Neural cell (in vitro differentiated cells): ENCODE measurements at regions not wholly inside any gene's neighbourhood (a gene's known extent, or its start where the extent isn't known, plus 50 kb on each side); places are given as distances from the start of the nearest gene placed in this dataset.

Experiments
- H2AFZ ChIP-seq: fragments of 200-600, 300-800 bp; sonication (generic), shearing (Covaris generic); 2 replicates; pipeline ENCODE4 v1.6.0; 2014; ENCODE audit warnings: low read depth, mild to moderate bottlenecking, antibody characterized with exemption, low read length, moderate library complexity
- H3F3A ChIP-seq: fragments of 200-600 bp; shearing (Covaris generic); 2 replicates; pipeline ENCODE4 v1.6.1; 2016; ENCODE audit warnings: mild to moderate bottlenecking, moderate library complexity, mixed read lengths, antibody characterized with exemption, low read length; ENCODE audit not compliant: insufficient read depth, poor library complexity, severe bottlenecking
- H3K27ac ChIP-seq: fragments of 200-600, 300-800 bp; sonication (generic), shearing (Covaris generic); 2 replicates; pipeline ENCODE4 v1.5.1; 2014; ENCODE audit warnings: mild to moderate bottlenecking, low read length, moderate library complexity
- H3K27me3 ChIP-seq: fragments of 300-800, 200-600 bp; sonication (generic), shearing (Covaris generic); 2 replicates; pipeline ENCODE4 v1.6.0; 2014; ENCODE audit warnings: mild to moderate bottlenecking, low read depth, low read length, moderate library complexity; ENCODE audit not compliant: insufficient read depth
- H3K36me3 ChIP-seq: fragments of 300-800, 200-600 bp; sonication (generic), shearing (Covaris generic); 2 replicates; pipeline ENCODE4 v1.5.1; 2014; ENCODE audit warnings: mild to moderate bottlenecking, antibody characterized with exemption, low read length, moderate library complexity; ENCODE audit not compliant: insufficient read depth
- H3K4me2 ChIP-seq: fragments of 300-800, 200-600 bp; sonication (generic), shearing (Covaris generic); 2 replicates; pipeline ENCODE4 v1.6.0; 2014; ENCODE audit warnings: mild to moderate bottlenecking, low read length
- H3K4me3 ChIP-seq: fragments of 300-800, 200-600 bp; sonication (generic), shearing (Covaris generic); 2 replicates; pipeline ENCODE4 v1.5.1; 2014; ENCODE audit warnings: mild to moderate bottlenecking, low read length, moderate library complexity
- H3K79me2 ChIP-seq: fragments of 200-600 bp; shearing (Covaris generic); replicated peaks from 2 replicates; pipeline ENCODE4 v1.6.0; 2014; ENCODE audit warnings: mild to moderate bottlenecking, low read length, moderate library complexity; ENCODE audit not compliant: insufficient read depth
- H3K9ac ChIP-seq: fragments of 300-800, 200-600 bp; sonication (generic), shearing (Covaris generic); 2 replicates; pipeline ENCODE4 v1.6.1; 2016; ENCODE audit warnings: mild to moderate bottlenecking, low read length, mixed read lengths
- H3K9me2 ChIP-seq: fragments of 200-600 bp; shearing (Covaris generic); 2 replicates; pipeline ENCODE4 v1.6.1; 2016; ENCODE audit warnings: mild to moderate bottlenecking, low read length, mixed read lengths; ENCODE audit not compliant: insufficient read depth
- H3K9me3 ChIP-seq: fragments of 200-600, 300-800 bp; sonication (generic), shearing (Covaris generic); 2 replicates; pipeline ENCODE4 v1.6.1; 2016; ENCODE audit warnings: mild to moderate bottlenecking, mixed run types, low read length, moderate library complexity, mixed read lengths
- H4K20me1 ChIP-seq: fragments of 200-600 bp; shearing (Covaris generic); 2 replicates; pipeline ENCODE4 v1.6.1; 2016; ENCODE audit warnings: mild to moderate bottlenecking, mixed run types; ENCODE audit not compliant: insufficient read depth
- EP300 ChIP-seq: fragments of 450-650 bp; conservative IDR thresholded peaks from 2 replicates; pipeline ENCODE4 v1.6.1; 2014; ENCODE audit warnings: antibody characterized with exemption, mild to moderate bottlenecking, moderate library complexity; ENCODE audit not compliant: poor library complexity, severe bottlenecking
- EZH2 ChIP-seq: fragments of 200-600, 300-800 bp; shearing (Covaris generic), sonication (generic); IDR thresholded peaks from 2 replicates; pipeline ENCODE4 v1.6.1; 2014; ENCODE audit warnings: antibody characterized with exemption, low read length, borderline replicate concordance, mild to moderate bottlenecking; ENCODE audit not compliant: insufficient read depth, poor library complexity, severe bottlenecking
- MXI1 ChIP-seq: fragments of 450-650 bp; conservative IDR thresholded peaks from 2 replicates; pipeline ENCODE4 v1.6.1; 2014; ENCODE audit warnings: antibody characterized with exemption, mild to moderate bottlenecking; ENCODE audit not compliant: poor library complexity, severe bottlenecking
- POLR2AphosphoS5 ChIP-seq: IDR thresholded peaks from 2 replicates; pipeline ENCODE4 v1.6.1; 2012
- RAD21 ChIP-seq: fragments of 450-650 bp; conservative IDR thresholded peaks from 2 replicates; pipeline ENCODE4 v1.6.1; 2014; ENCODE audit warnings: antibody characterized with exemption, mild to moderate bottlenecking, moderate library complexity
- REST ChIP-seq: IDR thresholded peaks from 2 replicates; pipeline ENCODE4 v1.6.1; 2012; ENCODE audit warnings: borderline replicate concordance
- SMC3 ChIP-seq: fragments of 450-650 bp; conservative IDR thresholded peaks from 2 replicates; pipeline ENCODE4 v1.6.1; 2014; ENCODE audit warnings: antibody characterized with exemption, mild to moderate bottlenecking, moderate library complexity; ENCODE audit not compliant: poor library complexity
- TAF1 ChIP-seq: IDR thresholded peaks from 2 replicates; pipeline ENCODE4 v1.6.1; 2012; ENCODE audit warnings: low read depth
- TF ChIP-seq, protein P1 (sequence below): fragments of 450-650 bp; IDR thresholded peaks from 2 replicates; pipeline ENCODE4 v1.5.1; 2014; ENCODE audit warnings: antibody characterized with exemption, mild to moderate bottlenecking, moderate library complexity; ENCODE audit not compliant: poor library complexity, severe bottlenecking

GRCh38 chr5:3889412-3890142 is 293.9 kb downstream of the IRX1 start:
- Histone ChIP-seq H2AFZ (no peak overlapping the region), H3K27ac (no peak overlapping the region), H3K36me3 (no peaks in the 10 kb centered on the region), H4K20me1 (no peaks in the 10 kb centered on the region), H3K27me3 (no peaks in the 10 kb centered on the region), H3K9me2 (no peaks in the 10 kb centered on the region), H3K4me3 (no peak overlapping the region), H3F3A (no peaks in the 10 kb centered on the region), H3K4me2 (no peak overlapping the region), H3K9ac (no peak overlapping the region), H3K9me3 (no peaks in the 10 kb centered on the region), H3K79me2 (no peaks in the 10 kb centered on the region)
- no peak for TF ChIP-seq TAF1
- TF ChIP-seq MXI1, result no peak
- no peak for TF ChIP-seq SMC3
- TF ChIP-seq POLR2AphosphoS5, result no peak
- no peak for TF ChIP-seq EZH2
- TF ChIP-seq, protein P1, sequence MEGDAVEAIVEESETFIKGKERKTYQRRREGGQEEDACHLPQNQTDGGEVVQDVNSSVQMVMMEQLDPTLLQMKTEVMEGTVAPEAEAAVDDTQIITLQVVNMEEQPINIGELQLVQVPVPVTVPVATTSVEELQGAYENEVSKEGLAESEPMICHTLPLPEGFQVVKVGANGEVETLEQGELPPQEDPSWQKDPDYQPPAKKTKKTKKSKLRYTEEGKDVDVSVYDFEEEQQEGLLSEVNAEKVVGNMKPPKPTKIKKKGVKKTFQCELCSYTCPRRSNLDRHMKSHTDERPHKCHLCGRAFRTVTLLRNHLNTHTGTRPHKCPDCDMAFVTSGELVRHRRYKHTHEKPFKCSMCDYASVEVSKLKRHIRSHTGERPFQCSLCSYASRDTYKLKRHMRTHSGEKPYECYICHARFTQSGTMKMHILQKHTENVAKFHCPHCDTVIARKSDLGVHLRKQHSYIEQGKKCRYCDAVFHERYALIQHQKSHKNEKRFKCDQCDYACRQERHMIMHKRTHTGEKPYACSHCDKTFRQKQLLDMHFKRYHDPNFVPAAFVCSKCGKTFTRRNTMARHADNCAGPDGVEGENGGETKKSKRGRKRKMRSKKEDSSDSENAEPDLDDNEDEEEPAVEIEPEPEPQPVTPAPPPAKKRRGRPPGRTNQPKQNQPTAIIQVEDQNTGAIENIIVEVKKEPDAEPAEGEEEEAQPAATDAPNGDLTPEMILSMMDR, result no peak
- TF ChIP-seq REST, result no peak
- TF ChIP-seq RAD21, result no peak
- TF ChIP-seq EP300, result no peak

GRCh38 chr5:3891113-3891512 is 295.5 kb downstream of the IRX1 start:
- TF ChIP-seq TAF1, result no peak
- Histone ChIP-seq H2AFZ (no peak overlapping the region), H3K9me2 (no peaks in the 10 kb centered on the region), H3F3A (no peaks in the 10 kb centered on the region), H3K4me2 (no peak overlapping the region), H3K9me3 (no peaks in the 10 kb centered on the region), H3K9ac (no peak overlapping the region), H3K27me3 (no peaks in the 10 kb centered on the region), H3K36me3 (no peaks in the 10 kb centered on the region), H4K20me1 (no peaks in the 10 kb centered on the region), H3K27ac (no peak overlapping the region), H3K4me3 (no peak overlapping the region), H3K79me2 (no peaks in the 10 kb centered on the region)
